SKM-1 (cell line): ENCODE measurements at regions not wholly inside any gene's neighbourhood (a gene's known extent, or its start where the extent isn't known, plus 50 kb on each side); places are given as distances from the start of the nearest gene placed in this dataset.
"Not testable (repeated sequence)": the region's sequence is repeated elsewhere in the genome, so short reads cannot be mapped to it uniquely, and the experiment has no call there.

Experiments
- DNase-seq: peaks from one replicate; lab custom pipeline; 2025; ENCODE audit not compliant: unreplicated experiment; lab: John Stamatoyannopoulos, UW

- no peak for DNase-seq
Observed at GRCh38 chrX:4735299-4735698, 1021.9 kb upstream of the PRKX start.

- DNase-seq, result peak; percentile 32
Observed at GRCh38 chrX:4710618-4711433, 997.4 kb upstream of the PRKX start.

DNA sequence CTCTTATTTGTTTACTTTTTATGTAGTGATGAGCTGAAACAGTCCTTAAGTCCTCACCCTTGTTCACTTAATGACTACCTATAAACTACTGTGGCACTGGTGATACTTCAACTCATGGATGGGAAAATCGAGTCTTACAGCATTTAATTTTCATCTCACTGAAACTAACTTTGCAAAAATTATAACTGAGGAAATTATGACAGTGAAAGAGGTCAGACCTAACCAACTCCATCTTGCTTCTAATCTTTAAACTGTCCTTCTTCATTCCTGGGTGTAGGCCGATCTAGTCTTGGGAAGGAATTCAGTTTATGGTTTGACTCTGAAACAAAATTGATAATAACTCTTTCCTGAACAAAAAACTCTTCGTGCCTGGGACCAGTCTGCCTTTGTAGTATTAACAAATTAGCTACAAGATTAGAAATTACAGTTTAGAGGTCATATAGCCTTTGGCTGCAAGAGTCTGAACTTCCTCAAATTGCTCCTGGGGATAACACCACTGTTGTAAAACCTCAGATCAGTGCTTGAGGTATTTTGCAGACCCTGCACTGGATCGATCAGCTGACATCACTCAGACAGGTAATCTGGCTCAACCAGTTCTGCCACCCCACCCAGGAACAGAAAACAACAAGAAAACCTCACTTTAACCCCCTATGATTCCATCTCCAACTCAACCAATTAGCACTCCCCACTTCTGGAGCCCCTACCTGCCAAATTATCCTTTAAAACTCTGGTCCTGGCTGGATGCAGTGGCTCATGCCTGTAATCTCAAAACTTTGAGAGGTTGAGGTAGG is 995.7 kb upstream of the PRKX start:
- DNase-seq, result no peak

- DNase-seq, result no peak
Observed at GRCh38 chrX:4706961-4707360, 993.5 kb upstream of the PRKX start.

GRCh38 chrX:4690521-4690920 is 977.1 kb upstream of the PRKX start:
- DNase-seq, result peak; percentile 27

- DNase-seq, result no peak
Observed at GRCh38 chrX:4682636-4683035, 969.2 kb upstream of the PRKX start.

- DNase-seq, result no peak
Observed at GRCh38 chrX:4675686-4676300, 962.3 kb upstream of the PRKX start.

DNA sequence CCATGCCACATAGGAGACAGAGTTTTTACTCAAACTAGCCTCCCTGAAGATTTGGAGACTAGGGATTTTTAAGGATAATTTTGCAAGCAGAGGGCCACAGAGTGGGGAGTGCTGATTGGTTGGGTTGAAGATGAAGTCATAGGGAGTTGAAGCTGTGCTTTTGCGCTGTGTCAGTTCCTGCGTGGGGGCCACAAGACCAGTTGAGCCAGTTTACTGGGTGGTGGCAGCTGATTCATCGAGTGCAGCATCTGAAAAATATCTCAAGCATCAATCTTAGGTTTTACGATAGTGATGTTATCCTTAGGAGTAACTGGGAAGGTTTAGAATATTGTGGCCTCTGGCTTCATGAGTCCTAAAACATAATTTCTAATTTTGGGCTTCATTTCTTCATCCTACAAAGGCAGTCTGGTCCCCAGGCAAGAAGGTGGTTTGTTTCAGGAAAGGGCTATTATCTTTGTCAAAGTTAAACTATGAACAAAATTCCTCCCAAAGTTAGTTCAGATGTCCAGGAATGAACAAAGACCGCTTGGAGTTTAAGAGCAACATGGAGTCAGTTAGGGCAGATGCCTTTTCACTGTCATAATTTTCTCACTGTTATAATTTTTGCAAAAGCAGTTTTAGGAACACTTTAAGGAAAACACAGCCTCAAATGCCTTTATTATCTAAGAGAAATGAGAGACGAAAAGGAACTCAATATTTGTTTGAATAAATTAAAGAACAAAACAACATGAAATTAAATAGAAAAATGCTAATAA is 960.8 kb upstream of the PRKX start:
- no peak for DNase-seq

- no peak for DNase-seq
Observed at GRCh38 chrX:4671344-4671743, 957.9 kb upstream of the PRKX start.

DNA sequence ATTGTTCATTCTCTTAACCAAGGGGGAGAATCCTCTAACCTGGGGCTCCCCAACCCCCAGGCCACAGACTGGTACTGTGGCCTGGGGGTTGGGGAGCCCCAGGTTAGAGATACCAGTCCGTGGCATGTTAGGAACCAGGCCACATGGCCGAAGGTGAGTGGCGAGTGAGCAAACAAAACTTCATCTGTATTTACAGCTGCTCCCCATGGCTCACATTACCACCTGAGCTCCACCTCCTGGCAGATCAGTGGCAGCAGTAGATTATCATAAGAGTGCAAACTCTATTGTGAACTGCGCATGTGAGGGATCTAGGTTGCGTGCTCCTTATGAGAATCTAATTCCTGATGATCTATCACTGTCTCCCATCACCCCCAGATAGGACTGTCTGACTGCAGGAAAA is 957.2 kb upstream of the PRKX start:
- no peak for DNase-seq

DNA sequence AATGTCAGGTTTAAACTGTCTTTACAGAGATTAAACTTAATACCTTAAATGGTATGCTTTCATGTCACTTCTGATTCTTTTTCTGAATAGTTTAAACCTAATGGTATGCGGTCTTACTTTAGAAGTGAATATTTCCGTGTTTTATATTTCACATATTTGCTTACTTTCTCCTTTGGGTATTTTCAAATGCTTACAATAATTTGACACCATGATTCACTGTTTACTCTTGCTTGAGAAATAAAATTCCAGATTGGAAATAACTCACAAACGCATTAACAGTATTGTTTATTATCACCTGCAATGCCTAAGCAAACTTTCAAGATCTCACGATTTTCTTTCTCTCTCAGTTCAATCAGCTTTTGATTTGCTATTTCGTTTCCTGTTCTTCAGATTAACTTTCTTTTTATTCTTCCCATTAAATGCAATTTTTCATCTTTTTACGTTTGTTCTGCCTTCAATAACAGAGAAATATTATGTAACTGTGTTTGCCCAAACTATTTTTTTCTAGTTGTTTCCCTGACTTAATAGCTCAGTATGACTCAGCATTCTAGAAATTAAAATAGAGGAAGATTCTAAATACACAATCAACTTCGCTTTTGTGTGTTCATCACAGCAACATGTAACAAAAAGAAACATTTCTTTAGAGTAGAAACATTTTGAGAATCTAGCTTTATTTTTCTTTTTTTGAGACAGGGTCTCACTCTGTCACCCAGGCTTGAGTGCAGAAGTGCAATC is 955.5 kb upstream of the PRKX start:
- DNase-seq, result no peak

DNA sequence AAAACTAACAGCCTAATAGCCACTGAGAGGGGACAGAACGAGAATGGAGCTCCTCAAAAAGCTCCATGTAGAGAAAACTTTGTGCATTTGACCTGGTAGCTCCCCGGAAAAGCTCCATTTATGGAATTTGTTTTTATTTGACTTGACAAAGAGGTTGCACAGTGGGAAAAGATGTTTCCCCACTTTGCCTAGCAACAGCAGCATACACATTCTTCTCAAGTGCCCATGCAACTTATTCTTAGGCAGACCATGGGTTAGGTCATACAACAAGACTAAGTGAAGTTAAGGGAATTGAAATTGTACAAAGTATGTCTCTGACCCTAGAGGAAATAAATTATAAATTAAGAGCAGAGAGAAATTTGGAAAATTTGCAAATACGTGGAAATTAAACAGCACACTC is 949.6 kb upstream of the PRKX start:
- DNase-seq, result no peak

- no peak for DNase-seq
Observed at GRCh38 chrX:4661771-4662170, 948.3 kb upstream of the PRKX start.

DNA sequence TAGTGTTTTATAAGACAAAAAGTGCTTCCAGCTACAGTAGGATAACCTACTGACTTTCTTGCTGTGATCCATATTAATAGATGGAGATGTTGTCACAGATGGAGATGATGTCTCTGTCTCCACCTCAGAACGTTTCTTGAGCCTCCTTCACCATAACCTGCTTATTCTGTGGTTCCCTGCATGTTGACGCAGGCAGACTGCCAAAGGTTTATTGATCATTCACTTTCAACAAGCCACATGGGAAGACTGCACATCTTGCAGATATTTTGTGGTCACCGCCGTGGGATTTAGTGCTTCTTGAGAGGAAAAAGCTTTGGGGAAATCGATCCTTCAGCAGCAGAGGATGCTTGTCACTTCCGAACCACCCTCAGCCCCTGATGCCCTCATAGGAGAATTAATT is 943.0 kb upstream of the PRKX start:
- DNase-seq, result no peak

- DNase-seq, result no peak
Observed at GRCh38 chrX:4655743-4656142, 942.3 kb upstream of the PRKX start.

- no peak for DNase-seq
Observed at GRCh38 chrX:4642114-4642513, 928.7 kb upstream of the PRKX start.

- DNase-seq, result no peak
Observed at GRCh38 chrX:4638036-4638435, 924.6 kb upstream of the PRKX start.

DNA sequence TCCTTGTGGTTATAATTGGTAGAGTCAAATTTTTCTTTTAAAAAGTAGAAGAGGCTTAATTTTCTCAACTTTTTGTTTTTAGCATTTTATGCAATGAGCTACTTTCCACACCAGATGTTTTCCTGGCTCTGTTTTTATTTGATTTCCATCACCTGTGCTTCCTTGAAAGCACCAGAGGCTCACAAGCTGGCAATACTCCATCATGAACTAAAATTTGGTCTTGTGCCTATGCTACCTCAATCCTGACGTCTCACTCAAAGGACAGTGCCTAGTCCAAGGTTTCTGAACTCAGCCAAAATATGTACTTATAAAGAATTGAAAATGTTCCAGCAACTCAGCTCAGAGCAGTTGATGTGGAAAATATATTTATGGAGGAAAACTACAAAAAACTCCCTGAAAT is 914.0 kb upstream of the PRKX start:
- DNase-seq, result no peak

GRCh38 chrX:4622486-4623167 is 909.2 kb upstream of the PRKX start:
- DNase-seq, result no peak

DNA sequence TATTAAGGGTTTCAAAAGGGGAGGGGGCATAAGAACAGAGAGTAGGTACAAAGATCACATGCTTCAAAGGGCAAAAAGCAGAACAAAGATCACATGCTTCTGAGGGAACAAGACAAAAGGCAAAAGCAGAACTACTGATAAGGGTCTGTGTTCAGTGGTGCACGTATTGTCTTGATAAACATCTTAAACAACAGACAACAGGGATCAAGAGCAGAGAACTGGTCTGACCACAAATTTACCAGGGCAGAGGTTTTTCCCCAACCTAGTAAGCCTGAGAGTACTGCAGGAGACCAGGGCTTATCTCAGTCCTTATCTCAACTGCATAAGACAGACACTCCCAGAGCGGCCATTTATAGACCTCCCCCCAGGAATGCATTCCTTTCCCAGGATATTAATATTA is 900.2 kb upstream of the PRKX start:
- DNase-seq, result not testable (repeated sequence)
